ENCODE measurements at regions not wholly inside any gene's neighbourhood (a gene's known extent, or its start where the extent isn't known, plus 50 kb on each side); places are given as distances from the start of the nearest gene placed in this dataset.

DNA sequence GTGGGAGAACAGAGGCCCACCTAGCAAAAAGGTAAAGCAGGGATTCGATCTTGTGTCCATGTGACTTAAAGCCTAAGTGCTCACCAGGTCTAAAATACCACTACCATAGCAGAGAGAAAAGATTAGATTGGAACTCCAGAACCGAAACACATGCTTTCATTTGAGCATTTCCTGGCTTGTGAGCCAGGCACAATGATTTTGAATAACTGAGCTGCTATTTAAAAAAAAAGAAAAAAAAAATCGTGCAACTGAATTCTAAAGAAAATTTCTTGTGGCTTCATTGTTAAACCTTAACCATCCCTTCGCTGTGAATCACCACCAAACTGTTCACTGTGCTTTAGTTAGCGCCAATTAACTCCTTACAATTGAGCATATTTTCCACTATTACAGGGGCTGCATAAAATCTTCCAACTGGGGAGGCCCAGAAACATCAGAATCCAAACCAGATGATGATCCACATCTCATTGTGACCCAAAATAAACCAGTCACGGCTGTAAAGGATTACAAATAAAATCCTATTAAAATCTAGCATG lies 366.4 kb upstream of the ERCC4 start:
- DNase-seq, result no peak

DNA sequence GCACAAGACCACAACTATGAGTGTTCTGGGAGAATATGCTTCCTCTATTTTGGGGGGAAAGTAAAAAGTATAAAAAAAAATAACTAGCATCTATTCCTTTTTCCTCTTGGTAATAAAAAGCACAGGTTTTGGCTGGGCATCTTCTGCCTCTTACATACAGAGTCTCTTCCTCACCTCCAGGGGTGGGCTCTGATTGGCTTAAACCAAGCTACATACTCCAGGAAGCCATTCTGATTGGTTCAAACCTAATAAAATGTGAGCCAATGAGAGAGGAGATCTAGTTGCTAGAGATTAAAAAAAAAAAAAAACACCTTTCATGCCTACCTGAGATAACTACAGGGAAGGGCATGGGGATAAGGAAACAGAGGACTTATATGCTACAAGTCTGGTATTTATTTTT lies 365.9 kb upstream of the ERCC4 start:
- DNase-seq, result no peak

DNA sequence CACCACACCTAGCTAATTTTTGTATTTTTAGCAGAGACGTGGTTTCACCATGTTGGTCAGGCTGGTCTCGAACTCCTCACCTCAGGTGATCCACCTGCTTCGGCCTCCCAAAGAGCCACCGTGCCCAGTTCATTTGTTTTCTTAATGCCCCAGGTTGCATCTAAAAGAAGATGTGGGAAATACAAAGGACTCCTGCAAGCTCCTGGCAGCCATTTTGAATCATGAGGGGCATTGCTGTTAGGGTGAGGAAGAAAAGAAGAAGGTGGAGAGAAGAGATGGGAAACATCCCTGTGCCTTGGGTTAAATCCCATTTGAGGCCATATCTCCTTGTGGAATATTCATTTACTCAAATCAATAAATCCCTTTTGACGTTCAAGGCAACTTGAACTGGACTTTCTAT lies 365.3 kb upstream of the ERCC4 start:
- DNase-seq, result no peak

DNA sequence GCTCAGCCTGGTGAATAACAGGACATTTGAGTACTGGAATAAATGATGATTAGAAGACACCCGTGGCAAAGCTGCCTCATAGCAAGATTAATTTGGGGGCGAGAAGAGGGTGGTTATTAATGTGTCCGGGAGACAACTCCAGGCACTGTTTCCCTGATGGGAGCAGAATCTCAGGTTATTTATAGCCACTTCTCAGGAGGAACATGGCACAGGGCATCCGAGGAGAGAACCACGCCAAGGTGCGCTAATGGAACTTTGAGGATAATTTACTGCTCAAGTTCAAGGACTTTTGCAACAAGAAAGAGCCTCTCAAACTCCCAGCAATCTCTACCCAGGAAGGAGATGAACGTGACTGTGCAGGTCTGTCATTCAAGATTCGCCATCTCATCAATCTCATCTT lies 362.5 kb upstream of the ERCC4 start:
- no peak for DNase-seq

DNA sequence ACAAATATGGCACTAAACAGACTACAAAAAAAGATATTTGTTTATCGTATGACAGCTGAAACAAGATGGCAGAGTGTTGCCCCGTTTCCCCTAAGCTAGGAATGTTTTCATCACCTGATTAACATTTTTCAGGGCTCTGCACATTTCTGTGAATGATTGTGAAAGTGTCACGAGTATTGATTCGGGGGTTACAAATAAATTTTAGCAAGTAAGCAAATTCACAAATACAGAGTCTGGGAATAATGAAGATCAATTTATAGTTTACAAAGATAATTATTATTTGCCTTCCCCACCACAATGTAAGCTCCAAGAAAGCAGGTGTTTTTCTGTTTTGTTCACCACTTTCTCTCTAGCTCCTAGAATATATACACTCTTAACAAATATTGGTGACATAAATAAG lies 361.2 kb upstream of the ERCC4 start:
- DNase-seq, result no peak

DNA sequence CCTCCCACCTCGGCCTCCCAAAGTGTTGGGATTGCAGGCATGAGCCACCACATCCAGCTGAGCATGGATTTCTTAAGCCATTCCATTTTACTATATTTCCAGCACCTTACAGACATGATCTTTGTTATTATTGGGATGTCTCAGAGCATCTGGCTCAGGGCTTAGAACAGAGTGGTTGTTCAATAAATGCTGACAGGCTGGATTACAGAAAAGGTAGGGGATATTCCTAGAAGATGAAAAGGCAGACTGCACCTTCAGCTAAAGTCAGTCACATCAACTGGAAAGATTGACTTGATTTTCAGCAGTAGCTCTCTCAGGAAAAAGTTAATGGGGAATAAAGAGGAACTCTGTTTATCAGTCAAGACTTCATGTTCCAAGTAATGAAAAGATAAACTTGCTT lies 360.3 kb upstream of the ERCC4 start:
- DNase-seq, result no peak

DNA sequence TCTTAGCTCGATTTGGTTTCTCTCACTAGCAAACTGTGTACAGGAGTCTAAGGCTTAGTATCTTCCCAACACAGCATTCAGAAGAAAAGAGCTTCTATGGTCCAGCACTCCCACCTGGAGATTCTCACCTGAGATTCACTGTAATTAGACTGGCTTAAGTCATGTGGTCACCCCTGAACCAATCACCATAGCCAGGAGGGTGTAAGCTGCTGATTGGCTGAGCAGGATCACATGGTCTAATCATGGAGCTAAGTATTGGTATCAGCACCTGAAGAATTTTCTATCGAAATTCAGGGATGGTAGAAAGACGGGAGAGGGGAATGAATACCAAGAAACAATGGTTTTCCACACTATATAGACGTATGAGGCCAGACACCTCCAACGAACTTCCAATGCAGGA lies 359.8 kb upstream of the ERCC4 start:
- no peak for DNase-seq

DNA sequence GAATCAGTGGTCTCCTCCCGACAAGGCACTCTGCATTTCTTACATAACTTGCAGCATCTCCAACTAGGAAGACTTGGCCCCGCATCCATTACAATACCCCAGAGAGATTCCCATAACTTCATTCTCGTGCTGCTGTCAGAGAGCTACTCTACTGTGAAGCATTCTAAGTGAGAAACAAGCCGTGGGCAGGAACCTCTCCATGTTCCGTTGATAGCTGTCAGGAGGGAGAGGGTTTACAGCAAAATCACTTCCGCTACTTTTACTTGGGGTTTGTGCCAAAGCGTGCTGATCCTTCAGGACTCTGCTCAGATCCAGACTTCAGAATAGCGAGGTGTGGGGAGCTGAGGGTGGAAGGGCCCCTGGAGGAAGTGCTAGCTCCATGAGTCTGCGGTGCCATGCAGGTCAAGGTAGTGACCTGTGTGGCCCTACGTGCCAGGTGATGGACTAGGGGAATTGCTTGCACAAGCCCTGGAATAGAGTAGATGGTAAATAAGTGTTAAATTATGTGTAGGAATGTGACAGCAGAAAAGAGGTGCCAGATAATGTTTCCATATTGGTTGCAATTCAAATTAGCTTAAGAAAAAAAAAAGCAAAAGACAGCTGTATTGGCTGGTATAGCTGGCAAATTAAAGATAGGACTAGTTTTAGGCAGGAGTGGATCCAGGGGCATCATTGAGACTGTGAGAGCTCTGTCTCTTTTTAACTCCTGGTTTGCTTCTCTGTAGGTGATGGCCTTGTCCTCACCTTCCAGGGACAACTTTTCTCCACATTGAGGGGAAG lies 358.5 kb upstream of the ERCC4 start:
- no peak for DNase-seq

DNA sequence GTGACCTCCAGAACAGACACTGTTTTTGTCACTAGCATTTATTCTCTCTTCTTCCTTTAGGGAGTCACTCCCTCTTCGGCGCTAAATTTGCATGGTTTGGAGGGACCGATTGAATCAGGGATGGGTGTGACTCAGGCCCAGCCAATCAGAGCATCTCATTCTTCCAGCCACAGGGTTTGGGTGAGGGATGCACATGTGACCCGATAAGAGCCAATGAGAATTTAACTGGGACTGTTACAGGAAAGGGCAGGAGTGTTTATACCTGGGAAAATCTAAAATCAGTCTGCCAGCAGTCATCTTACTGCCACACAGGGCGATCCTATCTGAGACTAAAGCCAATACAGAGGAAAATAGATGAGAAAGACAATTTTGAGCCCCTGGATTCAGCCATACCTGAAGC lies 351.2 kb upstream of the ERCC4 start:
- no peak for DNase-seq

DNA sequence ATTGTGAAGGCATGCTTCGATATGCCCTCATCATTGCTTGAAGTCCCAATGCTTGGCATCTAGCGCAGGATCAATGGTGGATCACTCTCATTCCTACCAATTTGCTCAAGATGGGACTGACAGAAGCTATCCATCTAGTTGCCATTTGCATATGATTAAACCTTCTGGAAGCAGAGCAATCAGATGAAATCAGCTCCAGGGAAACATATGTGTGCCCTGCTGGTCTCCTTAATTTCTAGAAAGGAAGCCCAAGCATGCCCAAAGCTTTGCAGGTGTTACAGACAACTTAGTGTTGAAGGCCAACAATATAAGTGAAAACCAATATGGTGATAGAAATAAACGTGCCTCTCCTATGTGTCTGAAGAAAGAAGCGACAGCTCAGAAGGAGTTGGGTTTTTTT lies 350.0 kb upstream of the ERCC4 start:
- no peak for DNase-seq

DNA sequence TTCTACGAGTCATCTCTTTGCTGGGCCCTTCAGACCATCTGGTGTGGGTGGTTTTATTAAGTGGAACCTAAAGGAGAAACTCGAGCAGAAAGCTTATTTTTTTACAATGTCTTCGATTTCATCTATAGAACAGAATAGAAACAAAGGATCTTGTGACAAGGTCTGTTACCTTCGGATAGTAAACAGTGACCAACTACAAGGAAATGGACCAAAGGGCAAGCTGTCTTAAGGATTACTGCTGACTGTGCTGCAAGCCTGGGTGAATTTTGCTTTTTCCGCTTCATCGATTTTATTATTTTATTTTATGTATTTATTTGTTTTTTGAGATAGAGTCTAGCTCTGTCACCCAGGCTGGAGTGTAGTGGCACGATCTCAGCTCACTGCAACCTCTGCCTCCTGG lies 348.9 kb upstream of the ERCC4 start:
- no peak for DNase-seq

DNA sequence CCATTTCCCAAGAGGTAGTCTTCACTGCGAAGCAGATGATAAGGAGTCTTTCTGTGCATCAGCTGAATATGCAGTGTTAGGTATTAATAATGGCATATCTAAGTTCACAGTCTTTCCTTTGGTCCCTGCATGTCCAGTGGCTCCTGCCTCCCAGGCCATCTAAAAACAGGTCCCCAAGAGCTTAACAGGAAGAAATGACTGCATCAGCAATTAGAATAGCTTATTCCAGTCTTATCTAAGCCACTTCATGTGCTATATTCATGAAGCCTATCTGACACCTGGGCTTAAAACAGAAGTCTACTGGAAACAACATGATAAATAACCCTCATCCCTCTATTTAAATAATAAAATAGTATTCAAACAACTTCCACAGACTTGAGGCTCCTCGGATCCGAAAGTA lies 346.1 kb upstream of the ERCC4 start:
- DNase-seq, result no peak

DNA sequence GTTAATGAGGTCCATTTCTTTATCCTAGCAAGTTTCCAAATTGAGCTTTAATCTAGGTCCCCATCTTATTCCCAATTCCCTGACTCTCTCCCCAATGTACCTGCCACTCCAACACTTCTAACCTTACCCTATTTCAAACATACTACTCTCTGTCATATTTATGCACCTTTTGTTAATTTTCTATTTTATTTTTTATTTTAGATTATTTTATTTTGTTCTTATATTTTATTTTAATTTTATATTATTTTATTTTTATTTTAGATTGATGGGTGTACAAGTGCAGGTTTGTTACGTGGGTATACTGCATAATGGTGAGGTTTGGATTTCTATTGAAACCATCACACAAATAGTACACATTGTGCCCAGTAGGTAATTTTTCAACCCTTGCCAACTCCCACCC lies 333.9 kb upstream of the ERCC4 start:
- DNase-seq, result no peak

DNA sequence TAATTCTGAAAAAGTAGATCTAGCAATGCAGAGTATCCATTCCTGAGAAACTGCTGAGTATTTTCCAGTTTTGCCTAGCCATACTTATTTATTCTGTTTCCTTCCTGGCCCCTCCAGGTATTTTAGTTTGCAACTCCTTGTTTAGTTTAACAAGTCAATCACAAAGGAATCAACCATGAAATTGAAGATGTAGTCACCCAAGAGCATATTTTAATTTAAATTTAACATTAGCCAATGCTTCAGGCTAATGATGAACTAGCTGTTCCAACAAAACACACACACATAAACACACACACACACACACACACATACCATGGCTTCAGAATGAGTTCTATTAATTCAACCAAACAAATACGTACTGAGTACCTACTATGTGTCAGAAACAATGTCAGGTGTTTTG lies 332.8 kb upstream of the ERCC4 start:
- no peak for DNase-seq

DNA sequence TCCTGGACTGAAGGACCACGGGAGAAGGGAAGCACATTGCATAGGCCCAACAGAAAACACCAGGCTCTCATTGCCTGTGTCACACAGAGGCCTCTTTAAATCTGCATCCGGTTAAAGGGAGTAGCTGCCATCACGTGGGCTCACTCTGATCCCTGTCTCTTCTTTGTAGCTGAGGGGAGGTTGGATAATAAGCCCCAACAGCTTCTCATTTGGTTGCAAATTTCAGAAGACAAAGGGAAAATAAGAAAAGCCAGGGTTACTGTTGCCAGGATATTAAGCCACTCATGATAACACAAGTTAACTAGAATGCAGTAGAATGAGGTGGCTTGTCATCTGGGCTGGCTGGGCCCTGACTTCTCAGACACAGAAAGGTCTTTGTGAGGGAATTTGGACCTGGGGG lies 325.1 kb upstream of the ERCC4 start:
- no peak for DNase-seq

DNA sequence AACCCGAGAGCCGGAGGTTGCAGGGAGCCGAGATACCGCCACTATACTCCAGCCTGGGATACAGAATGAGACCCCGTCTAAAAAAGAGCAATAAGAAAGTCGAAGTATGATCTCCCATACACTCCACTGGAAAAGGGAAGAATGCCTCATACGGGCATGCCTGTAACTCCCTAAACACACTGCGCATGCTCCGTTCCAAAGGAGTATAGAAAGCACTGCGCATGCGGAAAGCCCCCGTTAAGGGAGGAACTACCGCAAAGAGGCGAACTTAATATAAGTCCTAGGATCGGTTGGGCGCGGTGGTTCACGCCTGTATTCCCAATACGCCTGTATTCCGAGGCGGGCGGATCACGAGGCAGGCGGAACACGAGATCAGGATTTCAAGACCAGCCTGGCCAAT lies 313.1 kb upstream of the ERCC4 start:
- no peak for DNase-seq

DNA sequence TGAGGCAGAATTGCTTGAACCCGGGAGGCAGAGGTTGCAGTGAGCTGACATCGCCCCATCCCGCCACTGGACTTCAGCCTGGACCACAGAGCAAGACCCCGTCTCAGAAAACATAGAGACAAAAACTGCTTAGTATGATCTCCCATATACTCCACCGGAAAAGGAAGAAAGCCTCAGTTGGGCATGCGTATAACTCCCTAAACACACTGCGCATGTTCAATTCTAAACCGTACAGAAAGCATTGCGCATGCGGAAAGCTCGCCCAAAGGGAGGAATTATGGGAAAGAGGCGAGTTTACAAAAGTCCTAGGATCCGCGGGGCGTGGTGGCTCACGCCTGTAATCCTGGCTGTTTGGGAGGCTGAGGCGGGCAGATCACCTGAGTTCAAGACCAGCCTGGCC lies 312.7 kb upstream of the ERCC4 start:
- no peak for DNase-seq

DNA sequence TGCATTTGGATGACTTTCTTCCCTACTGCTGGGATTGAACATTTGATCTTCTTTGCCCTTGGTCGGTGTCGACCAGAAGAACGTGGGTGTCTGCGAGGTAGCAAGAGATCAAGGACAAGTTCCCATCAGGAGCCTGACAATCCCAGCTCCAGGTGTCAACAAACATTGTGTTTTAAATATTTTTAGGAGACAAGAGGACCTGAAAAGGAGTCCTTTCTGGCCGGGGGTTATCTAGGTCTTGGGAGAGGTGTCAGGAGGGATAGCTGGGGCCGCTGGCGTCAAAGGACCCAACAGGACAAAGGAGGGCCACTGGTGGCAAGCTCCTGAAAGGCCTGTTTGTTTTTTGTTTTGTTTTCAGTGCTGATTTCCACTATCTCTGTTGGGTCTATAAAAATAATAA lies 308.4 kb upstream of the ERCC4 start:
- no peak for DNase-seq

DNA sequence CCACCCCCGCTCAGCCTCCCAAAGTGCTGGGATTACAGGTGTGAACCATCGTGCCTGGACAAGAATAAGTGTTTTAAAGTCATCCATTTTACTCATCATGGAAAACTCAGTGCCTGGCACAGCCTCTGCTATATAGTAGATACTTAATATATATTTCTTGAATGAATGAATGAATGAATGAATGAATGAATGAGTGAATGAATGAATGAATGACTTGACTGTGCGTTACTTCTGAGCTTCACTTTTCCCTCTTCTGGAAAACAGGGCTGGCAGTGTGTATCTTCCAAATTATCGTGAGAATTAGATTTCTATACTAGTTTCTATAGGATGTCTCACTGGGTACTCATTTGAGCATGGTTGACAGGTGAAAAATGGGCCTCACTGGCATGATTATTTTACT lies 307.3 kb upstream of the ERCC4 start:
- no peak for DNase-seq

DNA sequence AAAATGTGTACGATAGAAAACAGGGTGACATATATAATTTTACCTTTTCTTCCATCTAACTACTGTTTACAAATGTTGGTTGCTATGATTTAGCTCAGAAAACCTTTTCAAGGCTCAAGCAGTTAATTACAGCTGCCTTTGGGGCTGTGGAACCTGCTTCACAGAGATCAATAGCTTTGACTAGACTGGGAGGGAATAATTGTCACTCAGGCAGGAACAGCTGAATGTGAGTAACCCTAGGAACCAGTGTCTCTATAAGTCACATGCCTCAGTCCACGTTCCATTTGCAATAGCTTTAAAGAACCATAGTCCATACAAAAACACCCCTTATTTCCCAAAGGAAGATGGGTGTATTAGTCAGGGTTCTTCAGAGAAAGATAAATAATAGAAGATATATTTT lies 306.8 kb upstream of the ERCC4 start:
- DNase-seq, result no peak

DNA sequence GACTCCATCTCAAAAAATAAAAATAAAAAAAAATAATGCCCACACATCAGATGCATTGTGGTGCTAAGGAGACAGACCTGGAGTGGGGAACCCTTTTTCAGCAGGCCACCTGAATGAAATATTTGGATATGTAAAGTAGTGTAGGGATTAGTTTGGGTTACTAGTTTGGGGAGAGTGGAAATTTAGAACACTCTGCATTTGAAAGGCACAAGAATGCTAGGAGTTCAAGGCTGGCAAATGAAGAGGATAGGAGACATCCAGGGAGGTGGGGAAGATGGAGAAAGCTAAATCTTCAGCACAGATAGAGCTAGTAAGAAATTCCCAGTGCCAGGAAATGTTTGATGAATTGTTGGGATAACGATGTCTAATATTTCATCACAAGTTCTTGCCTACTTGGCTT lies 298.3 kb upstream of the ERCC4 start:
- DNase-seq, result no peak

DNA sequence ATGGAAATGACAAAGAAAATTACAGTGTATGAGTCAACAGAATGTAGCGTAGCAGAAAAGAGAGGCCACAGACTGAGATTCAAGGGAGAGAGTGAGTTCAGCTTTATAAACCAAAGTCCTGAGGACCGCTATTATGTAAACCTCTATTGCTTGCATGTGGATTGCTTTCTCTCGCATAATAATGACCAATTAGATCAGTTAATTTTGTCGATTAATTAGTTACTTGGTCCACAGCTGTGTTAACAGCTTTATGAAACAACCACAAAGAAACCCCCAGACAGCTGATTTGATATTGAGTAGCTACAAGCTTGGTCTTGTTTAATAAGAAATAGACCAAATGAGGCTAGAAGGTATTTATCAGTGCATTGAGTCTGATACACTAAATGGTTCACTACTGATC lies 291.8 kb upstream of the ERCC4 start:
- no peak for DNase-seq

DNA sequence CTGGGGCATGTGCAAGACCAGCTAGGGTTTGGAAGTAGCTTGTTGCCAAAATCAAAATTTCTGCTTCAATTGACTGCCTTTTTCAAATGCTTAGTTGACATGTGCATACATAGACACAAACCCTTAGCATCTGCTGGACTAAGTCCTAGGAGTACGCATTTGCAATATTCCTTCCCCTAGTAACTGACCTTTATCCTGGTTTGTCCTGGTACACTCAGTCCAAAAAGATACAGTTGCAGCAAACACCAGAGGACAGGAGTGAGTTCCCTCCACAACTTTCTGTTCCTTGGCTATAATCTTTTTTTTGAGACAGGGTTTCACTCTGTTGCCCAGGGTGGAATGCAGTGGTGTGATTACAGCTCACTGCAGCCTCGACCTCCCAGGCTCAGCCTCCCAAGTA lies 290.2 kb upstream of the ERCC4 start:
- no peak for DNase-seq

DNA sequence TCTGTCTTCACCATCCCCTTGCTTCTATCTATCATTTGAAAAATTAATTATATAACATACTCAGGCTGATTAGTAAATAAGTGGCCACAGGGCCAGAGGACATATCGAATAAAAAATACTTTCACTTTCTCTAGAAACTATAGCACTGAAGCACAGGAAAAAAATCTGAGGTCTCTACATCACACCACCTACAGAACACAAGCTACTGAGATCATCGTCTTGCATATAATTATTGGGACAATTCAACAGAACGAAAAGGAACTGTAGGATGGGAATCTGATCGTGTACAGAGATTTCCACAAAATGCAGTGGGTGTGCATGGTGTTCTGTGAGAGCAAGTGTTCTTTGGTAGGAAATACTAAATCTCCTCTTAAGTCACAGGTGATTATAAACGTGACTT lies 289.6 kb upstream of the ERCC4 start:
- DNase-seq, result no peak

DNA sequence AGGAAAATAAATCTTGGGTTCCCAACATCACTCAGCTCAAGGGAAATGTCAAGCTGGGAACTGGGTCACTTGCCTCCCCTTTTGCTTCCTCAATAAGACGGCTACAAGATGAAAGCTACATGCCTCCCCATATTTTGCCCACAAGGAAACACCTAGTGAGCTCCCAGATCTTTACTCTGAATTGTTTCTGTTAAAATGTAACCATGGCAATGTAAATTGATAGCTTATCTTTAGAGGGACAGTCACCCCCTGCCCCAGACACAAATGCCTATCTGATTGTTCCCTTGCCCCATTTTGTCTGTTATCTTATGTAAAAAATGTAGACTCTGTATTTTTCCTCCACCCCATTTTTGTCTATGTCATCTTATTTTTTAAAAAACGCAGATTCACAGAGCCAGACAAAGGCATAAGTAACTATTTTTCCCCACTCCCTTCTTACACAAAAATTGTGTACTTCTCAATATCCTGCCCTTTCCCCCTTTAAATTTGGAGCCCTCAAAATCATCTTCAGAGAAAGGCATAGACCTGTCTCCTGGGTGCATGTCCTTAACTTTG lies 288.7 kb upstream of the ERCC4 start:
- DNase-seq, result no peak

Data from bone marrow (tissue), 2 donors.